Subcutaneous abdominal adipose tissue (tissue), 5 donors: ENCODE measurements at regions not wholly inside any gene's neighbourhood (a gene's known extent, or its start where the extent isn't known, plus 50 kb on each side); places are given as distances from the start of the nearest gene placed in this dataset.

Experiments
- H3K27ac ChIP-seq: one replicate; pipeline ENCODE4 v1.7.0; 2013; ENCODE audit warnings: low read depth, mild to moderate bottlenecking, inconsistent platforms, low read length, moderate library complexity
- H3K27me3 ChIP-seq, 5 donors: one replicate each; pipeline ENCODE4 v1.7.0; 2013; ENCODE audit warnings: low read length in 5 of 5, inconsistent platforms in 1 of 5; ENCODE audit not compliant: control insufficient read depth in 5 of 5, insufficient read depth in 4 of 5
- H3K36me3 ChIP-seq, 5 donors: one replicate each; pipeline ENCODE4 v1.7.0; 2013; ENCODE audit warnings: low read length in 5 of 5; ENCODE audit not compliant: control insufficient read depth in 5 of 5, insufficient read depth in 5 of 5
- H3K4me1 ChIP-seq, 5 donors: one replicate each; pipeline ENCODE4 v1.7.0; 2013; ENCODE audit warnings: low read length in 5 of 5, mild to moderate bottlenecking in 3 of 5, moderate library complexity in 1 of 5; ENCODE audit not compliant: control insufficient read depth in 5 of 5, insufficient read depth in 5 of 5
- H3K4me3 ChIP-seq, 5 donors: one replicate each; pipeline ENCODE4 v1.7.0; 2013; ENCODE audit warnings: low read length in 5 of 5, low read depth in 1 of 5
- H3K9ac ChIP-seq, 5 donors: one replicate each; pipeline ENCODE4 v1.7.0; 2013; ENCODE audit warnings: low read length in 5 of 5, mild to moderate bottlenecking in 4 of 5, moderate library complexity in 3 of 5
- H3K9me3 ChIP-seq, 5 donors: one replicate each; pipeline ENCODE4 v1.7.0; 2013; ENCODE audit warnings: low read length in 5 of 5; ENCODE audit not compliant: control insufficient read depth in 5 of 5
- donor health status: healthy.
- donor health status: healthy.
- donor health status: healthy.
- donor health status: healthy.
- donor health status: healthy.

DNA sequence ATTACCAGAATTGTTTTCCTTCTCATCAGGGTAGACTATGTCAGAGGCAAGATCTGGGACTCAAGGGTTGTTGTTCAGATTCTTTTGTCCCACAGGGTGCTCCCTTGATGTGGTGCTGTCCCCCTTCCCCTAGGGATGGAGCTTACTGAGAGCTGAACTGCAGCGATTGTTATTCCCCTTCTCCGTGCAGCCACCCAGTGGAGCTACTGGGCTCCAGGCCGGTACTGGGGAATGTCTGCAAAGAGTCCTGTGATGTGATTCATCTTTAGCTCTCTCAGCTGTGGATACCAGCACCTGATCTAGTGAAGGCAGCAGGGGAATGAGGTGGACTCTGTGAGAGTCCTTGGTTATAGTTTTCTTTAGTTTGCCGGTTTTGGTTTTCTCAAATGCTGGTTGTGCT is 247.4 kb upstream of the HAND2 start:
- Histone ChIP-seq H3K9me3 (peaks cover 0 to 10% (median 6%) of the 10 kb centered on the region in 5 donors), H3K36me3 (no peaks in the 10 kb centered on the region), H3K9ac (no peak overlapping the region), H3K27ac (no peak overlapping the region), H3K4me1 (no peaks in the 10 kb centered on the region), H3K4me3 (no peak overlapping the region), H3K27me3 (no peaks in the 10 kb centered on the region)

DNA sequence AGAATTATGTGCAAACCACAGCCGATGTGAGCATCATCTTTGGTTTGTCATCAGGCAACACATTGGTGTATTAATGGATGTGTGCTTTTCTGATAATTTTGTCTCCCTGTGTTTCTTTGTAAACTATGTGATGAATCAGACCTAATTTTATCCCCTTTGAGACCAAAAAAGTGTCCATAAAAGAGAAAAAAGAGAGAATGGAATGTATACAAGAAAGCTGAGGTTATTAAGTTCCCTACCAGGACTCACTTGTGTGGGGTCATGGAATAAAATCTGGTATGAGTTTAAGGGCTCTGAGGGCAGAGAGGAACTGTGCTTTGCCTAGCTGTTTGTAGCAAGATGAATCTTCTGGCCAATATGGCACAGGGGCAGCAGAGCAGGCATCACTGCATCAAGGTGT is 239.5 kb upstream of the HAND2 start:
- Histone ChIP-seq H3K9me3 (peaks cover 0 to 5% (median 0%) of the 10 kb centered on the region in 5 donors), H3K27ac (no peak overlapping the region), H3K27me3 (peaks cover 0 to 3% (median 0%) of the 10 kb centered on the region in 5 donors), H3K9ac (no peak overlapping the region), H3K4me1 (no peaks in the 10 kb centered on the region), H3K36me3 (no peaks in the 10 kb centered on the region), H3K4me3 (no peak overlapping the region)

DNA sequence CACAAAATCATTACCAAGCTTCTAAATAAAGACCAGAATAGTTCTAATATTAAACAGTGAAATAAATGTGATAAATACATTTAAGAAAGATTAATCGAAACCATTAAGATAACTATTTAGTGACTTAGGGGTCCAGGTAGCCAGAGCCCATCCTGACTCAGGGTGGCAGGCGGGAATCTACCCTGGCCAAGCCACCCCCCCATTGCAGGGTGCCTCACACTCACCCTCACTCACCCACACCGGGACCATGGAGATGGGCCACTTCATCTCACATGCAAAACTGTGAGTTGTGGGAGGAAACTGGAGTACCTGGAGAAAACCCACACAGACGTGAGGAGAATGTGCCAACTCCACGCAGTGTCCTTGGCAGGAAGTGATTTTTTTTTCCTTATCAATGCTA is 237.6 kb upstream of the HAND2 start:
- Histone ChIP-seq H3K4me3 (no peak overlapping the region), H3K9me3 (peaks cover 0 to 5% (median 0%) of the 10 kb centered on the region in 5 donors), H3K27me3 (peaks cover 0 to 3% (median 0%) of the 10 kb centered on the region in 5 donors), H3K36me3 (no peaks in the 10 kb centered on the region), H3K4me1 (no peaks in the 10 kb centered on the region), H3K27ac (no peak overlapping the region), H3K9ac (no peak overlapping the region)

DNA sequence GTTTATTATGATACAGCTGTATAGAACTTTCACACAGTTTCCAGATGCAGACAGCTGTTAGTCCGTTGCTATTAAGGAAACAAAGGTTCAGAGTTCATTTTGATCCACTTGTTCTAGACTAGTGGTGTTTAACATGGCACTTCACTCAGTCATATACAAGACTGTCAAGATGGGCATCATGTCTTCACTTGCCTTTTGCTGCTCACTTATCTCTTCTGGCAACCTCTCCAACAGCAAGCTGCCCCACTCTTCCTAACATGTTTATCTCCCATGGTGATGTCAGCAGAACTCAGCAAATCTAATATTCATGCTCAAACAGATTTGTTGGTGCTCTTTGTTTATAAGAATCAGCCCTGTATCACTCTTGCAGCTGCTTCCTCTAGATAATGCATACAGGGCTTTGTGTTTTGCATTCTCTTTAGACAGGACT is 236.2 kb upstream of the HAND2 start:
- Histone ChIP-seq H3K9me3 (peaks cover 0 to 5% (median 0%) of the 10 kb centered on the region in 5 donors), H3K27me3 (peaks cover 0 to 3% (median 0%) of the 10 kb centered on the region in 5 donors), H3K9ac (no peak overlapping the region), H3K27ac (no peak overlapping the region), H3K4me1 (no peaks in the 10 kb centered on the region), H3K4me3 (no peak overlapping the region), H3K36me3 (no peaks in the 10 kb centered on the region)

DNA sequence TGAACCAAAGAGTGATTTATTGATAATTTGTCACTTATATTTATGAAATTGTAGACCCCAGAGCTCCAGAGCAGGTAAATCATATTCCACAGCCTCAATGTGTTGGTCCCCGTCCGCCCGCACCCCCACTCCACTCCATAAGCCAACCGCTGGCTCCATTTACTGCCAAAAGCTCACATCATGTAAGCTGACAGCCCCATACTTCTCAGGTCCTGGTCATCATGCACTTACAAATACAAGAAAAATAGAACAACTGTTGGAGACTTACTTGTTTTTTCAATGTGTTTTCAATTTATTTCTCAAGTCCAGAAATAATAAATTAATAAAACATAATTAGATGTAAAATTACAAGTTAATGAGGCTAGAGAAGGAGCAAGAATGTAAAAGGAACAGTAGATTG is 235.7 kb upstream of the HAND2 start:
- no peak overlapping the region for H3K27ac ChIP-seq
- no peaks in the 10 kb centered on the region for H3K4me1 ChIP-seq
- no peaks in the 10 kb centered on the region for H3K36me3 ChIP-seq
- peaks cover 0 to 3% (median 0%) of the 10 kb centered on the region in 5 donors for H3K27me3 ChIP-seq
- H3K9ac ChIP-seq, result no peak overlapping the region
- no peak overlapping the region for H3K4me3 ChIP-seq
- peaks cover 0 to 5% (median 0%) of the 10 kb centered on the region in 5 donors for H3K9me3 ChIP-seq

DNA sequence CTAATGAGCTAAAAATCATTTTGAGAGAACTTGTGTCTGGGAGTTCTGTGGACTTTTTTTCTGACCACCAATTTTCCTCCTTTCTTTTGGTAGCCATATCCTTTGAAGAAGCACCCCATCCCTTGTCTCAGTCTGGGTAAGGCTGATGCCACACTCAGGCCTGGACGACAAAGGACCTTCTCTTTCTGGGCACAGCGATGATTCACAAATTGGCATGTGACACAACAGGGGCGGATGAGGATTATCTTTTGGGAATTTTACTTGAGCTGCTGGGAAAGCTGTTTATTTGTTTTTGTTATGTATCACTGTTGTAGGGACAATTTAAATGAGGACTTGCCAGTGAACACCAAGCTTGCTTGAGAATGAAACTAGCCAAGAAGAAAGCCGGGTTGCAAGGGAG is 233.4 kb upstream of the HAND2 start:
- peaks cover 0 to 3% (median 0%) of the 10 kb centered on the region in 5 donors for H3K27me3 ChIP-seq
- H3K9ac ChIP-seq, result no peak overlapping the region
- H3K27ac ChIP-seq, result no peak overlapping the region
- no peaks in the 10 kb centered on the region for H3K4me1 ChIP-seq
- H3K4me3 ChIP-seq, result no peak overlapping the region
- no peaks in the 10 kb centered on the region for H3K36me3 ChIP-seq
- H3K9me3 ChIP-seq, result peaks cover 0 to 5% (median 0%) of the 10 kb centered on the region in 5 donors

DNA sequence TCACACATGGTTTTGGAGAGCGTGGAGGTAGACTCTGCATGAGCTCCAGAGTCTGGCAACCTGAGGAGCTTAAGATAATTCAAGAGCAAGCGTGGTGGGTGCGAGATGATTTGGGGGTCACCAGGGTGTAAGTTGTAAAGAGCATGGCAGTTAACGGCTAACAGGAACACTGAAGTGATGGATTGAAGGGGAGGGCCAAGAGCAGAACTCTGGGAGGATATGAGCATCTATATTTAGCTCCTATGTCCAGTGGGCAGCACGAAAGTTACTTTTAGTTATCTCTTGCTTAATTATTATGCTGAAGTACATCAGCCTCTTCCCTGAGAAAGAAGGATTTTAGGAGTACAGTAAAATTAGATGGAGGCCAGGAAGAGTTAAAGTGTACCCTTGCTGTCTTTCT is 231.9 kb upstream of the HAND2 start:
- H3K27me3 ChIP-seq, result no peaks in the 10 kb centered on the region
- no peak overlapping the region for H3K4me3 ChIP-seq
- H3K36me3 ChIP-seq, result no peaks in the 10 kb centered on the region
- H3K27ac ChIP-seq, result no peak overlapping the region
- no peaks in the 10 kb centered on the region for H3K9me3 ChIP-seq
- no peaks in the 10 kb centered on the region for H3K4me1 ChIP-seq
- no peak overlapping the region for H3K9ac ChIP-seq

DNA sequence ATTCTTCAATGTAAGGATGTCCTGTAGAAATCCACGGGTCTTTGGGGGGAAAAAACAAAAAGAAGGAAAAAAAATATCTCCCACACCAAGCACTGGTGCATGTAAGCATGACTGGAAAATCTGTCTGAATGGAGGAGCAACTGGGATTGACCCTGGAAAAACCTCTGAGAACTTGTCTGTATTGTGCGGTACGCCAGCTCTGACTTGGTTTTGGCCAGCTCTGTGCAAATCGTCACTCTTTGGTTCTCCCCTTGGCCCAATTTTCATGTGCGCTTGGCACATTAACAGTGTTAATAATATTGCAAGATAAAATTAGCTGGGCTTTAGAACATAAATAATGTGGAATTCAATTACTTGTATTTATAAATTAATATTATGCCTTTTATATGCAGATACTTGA is 231.2 kb upstream of the HAND2 start:
- Histone ChIP-seq H3K9ac (no peak overlapping the region), H3K9me3 (no peaks in the 10 kb centered on the region), H3K4me1 (no peaks in the 10 kb centered on the region), H3K27ac (no peak overlapping the region), H3K27me3 (no peaks in the 10 kb centered on the region), H3K4me3 (no peak overlapping the region), H3K36me3 (no peaks in the 10 kb centered on the region)

DNA sequence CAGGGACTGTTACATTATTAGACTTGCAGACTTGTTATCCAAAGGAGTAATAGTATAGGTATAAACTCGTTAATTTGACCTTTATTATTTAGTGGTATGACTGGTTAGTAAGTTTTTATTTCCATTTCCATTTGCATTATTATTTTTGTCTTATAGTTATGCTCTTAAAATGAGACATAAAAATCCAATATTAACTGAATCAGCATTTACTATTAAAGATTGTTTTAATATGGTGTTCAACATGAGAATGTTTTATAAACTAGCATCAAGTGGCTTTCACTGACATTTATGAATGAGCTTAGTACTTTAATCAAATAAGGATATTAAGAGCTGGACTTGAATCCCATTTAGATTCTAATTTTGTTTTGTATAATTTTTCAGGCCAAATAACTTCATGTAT is 228.1 kb upstream of the HAND2 start:
- no peak overlapping the region for H3K9ac ChIP-seq

DNA sequence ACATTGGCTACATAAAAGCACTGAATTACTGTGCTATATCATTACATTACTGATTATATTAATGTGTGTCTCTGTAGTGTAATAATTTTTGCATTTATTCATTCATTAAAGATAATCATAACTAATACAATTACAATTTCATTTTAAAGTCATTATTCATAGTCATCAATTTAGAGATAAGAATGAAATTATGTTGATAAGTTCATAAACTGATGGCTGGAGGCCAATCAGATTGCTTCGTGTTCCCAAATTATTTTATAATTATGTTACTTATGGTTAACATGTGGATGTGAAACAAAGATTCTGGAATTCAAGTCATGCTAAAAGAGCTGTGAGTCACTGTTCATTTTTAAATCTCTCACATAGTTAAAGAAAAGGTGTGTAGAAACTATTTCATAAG is 223.4 kb upstream of the HAND2 start:
- Histone ChIP-seq H3K27ac (no peak overlapping the region), H3K27me3 (no peaks in the 10 kb centered on the region), H3K9ac (no peak overlapping the region), H3K4me1 (no peaks in the 10 kb centered on the region), H3K36me3 (no peaks in the 10 kb centered on the region), H3K4me3 (no peak overlapping the region), H3K9me3 (no peaks in the 10 kb centered on the region)

More for the DNA sequence above, 228.1 kb upstream of the HAND2 start:
- Histone ChIP-seq H3K9me3 (no peaks in the 10 kb centered on the region), H3K27me3 (no peaks in the 10 kb centered on the region), H3K4me3 (no peak overlapping the region), H3K27ac (no peak overlapping the region), H3K36me3 (no peaks in the 10 kb centered on the region), H3K4me1 (no peaks in the 10 kb centered on the region)
